ENCODE measurements at regions not wholly inside any gene's neighbourhood (a gene's known extent, or its start where the extent isn't known, plus 50 kb on each side); places are given as distances from the start of the nearest gene placed in this dataset.

GRCh38 chr10:33086100-33086499, 128.1 kb upstream of the ITGB1 start:
- Histone ChIP-seq H4K5ac (ENCODE audit: insufficient read length, low read depth, low read length) (no peak overlapping the region), H2BK120ac (ENCODE audit: low read depth, low read length, poor library complexity, severe bottlenecking) (no peak overlapping the region), H4K91ac (ENCODE audit: insufficient read length, low read depth, low read length) (no peak overlapping the region), H3K23me2 (ENCODE audit: insufficient read length, low read depth, low read length, poor library complexity, severe bottlenecking) (no peaks in the 10 kb centered on the region), H3K56ac (ENCODE audit: insufficient read length, low read depth, low read length) (no peak overlapping the region), H3T11ph (ENCODE audit: low read length) (no peak overlapping the region), H3K79me2 (ENCODE audit: insufficient read depth, low read length) (no peaks in the 10 kb centered on the region), H3K79me1 (ENCODE audit: insufficient read depth, low read depth, low read length, poor library complexity, severe bottlenecking) (no peaks in the 10 kb centered on the region), H2AK5ac (ENCODE audit: insufficient read length, low read length) (no peak overlapping the region), H3K27me3 (ENCODE audit: insufficient read depth, low read length) (no peaks in the 10 kb centered on the region), H2BK20ac (ENCODE audit: low read depth, low read length, poor library complexity, severe bottlenecking) (no peak overlapping the region), H3K14ac (ENCODE audit: insufficient read depth, low read length) (no peak overlapping the region), H2BK15ac (ENCODE audit: low read depth, low read length) (no peak overlapping the region), H3K4me2 (ENCODE audit: insufficient read depth, insufficient read length, low read length) (no peak overlapping the region), H3K4ac (ENCODE audit: low read depth, low read length) (no peak overlapping the region), H3K4me1 (ENCODE audit: insufficient read depth, low read length) (no peaks in the 10 kb centered on the region), H3K9me3 (ENCODE audit: control insufficient read depth, low read depth, low read length) (no peaks in the 10 kb centered on the region), H4K20me1 (ENCODE audit: control insufficient read depth, insufficient read depth, insufficient read length) (no peaks in the 10 kb centered on the region), H2BK5ac (ENCODE audit: insufficient read length, low read length) (no peak overlapping the region), H3K18ac (ENCODE audit: insufficient read length, low read depth, low read length) (no peak overlapping the region), H3K27ac (ENCODE audit: insufficient read length, low read depth, low read length) (no peak overlapping the region), H2BK12ac (ENCODE audit: insufficient read length, low read depth, low read length) (no peak overlapping the region), H2AFZ (ENCODE audit: low read length) (no peak overlapping the region), H3K9ac (ENCODE audit: extremely low read depth, insufficient read length, low read length) (no peak overlapping the region), H4K8ac (replicated peaks; ENCODE audit: insufficient read length, low read depth, low read length) (no peak overlapping the region), H3K23ac (ENCODE audit: insufficient read length, low read depth, low read length) (no peak overlapping the region)
- Mint-ChIP-seq H3K9me3 (no peaks in the 10 kb centered on the region; a peak in 1 of 5 replicates), H3K27me3 (ENCODE audit: low read depth) (no peaks in the 10 kb centered on the region), H3K4me3 (no peak overlapping the region), H3K27ac (no peak overlapping the region), H3K4me1 (peaks cover 19 to 23% of the 10 kb centered on the region in 2 experiments), H3K36me3 (ENCODE audit: insufficient read depth in 1 of 3, low read depth in 3 of 3) (0 out of 7 replicates have a peak, but pooled peaks cover 0 to 4% (median 0%) of the 10 kb centered on the region in 3 experiments)
- no CpG with 5 or more reads among the region's 5 CpGs for WGBS (ENCODE audit: extremely low coverage, insufficient read length, low lambda C conversion rate)
- DNase-seq: no peak
- no peak for TF ChIP-seq CTCF (conservative IDR thresholded peaks at IDR 0.05)

Measured in H9 (cell line).